Neutrophil (primary cell): ENCODE measurements at regions not wholly inside any gene's neighbourhood (a gene's known extent, or its start where the extent isn't known, plus 50 kb on each side); places are given as distances from the start of the nearest gene placed in this dataset.

Source experiments
- H3K27ac ChIP-seq: fragments of 200-600 bp; sonication (generic); 2 replicates; pipeline ENCODE4 v1.5.1; 2016; ENCODE audit warnings: mild to moderate bottlenecking, moderate library complexity
- H3K27me3 ChIP-seq: fragments of 200-600 bp; sonication (generic); 2 replicates; pipeline ENCODE4 v1.6.0; 2016; ENCODE audit warnings: mild to moderate bottlenecking
- H3K36me3 ChIP-seq: fragments of 200-600 bp; sonication (generic); 2 replicates; pipeline ENCODE4 v1.5.1; 2017
- H3K4me1 ChIP-seq, 2 experiments: fragments of 200-600 bp in 1 of 2; sonication (generic) in 1 of 2; 1 replicate in 1 of 2; 2 replicates in 1 of 2; pipeline versions ENCODE4 v1.5.1 to v1.6.1; 2013 to 2016; ENCODE audit warnings: low read depth in 1 of 2, low read length in 1 of 2, mild to moderate bottlenecking in 1 of 2, moderate library complexity in 1 of 2; ENCODE audit not compliant: control insufficient read depth in 1 of 2, insufficient read depth in 1 of 2
- H3K4me3 ChIP-seq, 2 experiments: fragments of 200-600 bp in 1 of 2; sonication (generic) in 1 of 2; 1 replicate in 1 of 2; 2 replicates in 1 of 2; pipeline ENCODE4 v1.5.1; 2013 to 2016; ENCODE audit warnings: low read depth in 1 of 2, low read length in 1 of 2, mild to moderate bottlenecking in 1 of 2, moderate library complexity in 1 of 2
- H3K9me3 ChIP-seq: fragments of 200-600 bp; sonication (generic); 2 replicates; pipeline ENCODE4 v1.5.1; 2016
- TF ChIP-seq, protein P1 (sequence below): fragments of 200-600 bp; sonication (generic); IDR thresholded peaks from 2 replicates; pipeline ENCODE4 v1.5.1; 2016; ENCODE audit warnings: antibody characterized with exemption

DNA sequence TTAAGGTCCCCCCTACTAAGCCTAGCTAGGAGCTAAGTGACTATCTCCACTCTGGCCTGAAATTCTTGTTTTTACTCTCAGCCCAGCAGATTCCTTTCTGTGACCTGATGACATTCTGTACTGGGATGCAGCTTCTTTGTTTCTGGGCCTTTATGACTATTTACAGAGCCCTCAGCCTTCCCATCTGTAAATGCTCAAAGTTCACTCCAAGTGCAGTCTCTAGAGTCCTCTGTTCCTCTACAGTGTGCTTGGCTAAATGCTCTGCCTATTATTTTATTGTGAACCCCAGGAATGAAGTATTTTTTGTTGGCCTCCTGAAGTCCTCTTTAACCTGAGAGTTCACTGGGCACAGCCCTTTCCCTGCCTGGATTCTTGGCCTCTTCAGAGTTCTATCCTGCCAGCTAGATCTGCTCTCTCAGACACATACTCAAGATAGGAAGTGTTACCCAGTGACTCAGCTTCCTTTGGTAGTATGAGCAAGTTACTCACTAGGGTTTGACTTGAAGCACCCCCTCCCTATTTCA is 278.1 kb upstream of the P2RY1 start:
- TF ChIP-seq, protein P1, sequence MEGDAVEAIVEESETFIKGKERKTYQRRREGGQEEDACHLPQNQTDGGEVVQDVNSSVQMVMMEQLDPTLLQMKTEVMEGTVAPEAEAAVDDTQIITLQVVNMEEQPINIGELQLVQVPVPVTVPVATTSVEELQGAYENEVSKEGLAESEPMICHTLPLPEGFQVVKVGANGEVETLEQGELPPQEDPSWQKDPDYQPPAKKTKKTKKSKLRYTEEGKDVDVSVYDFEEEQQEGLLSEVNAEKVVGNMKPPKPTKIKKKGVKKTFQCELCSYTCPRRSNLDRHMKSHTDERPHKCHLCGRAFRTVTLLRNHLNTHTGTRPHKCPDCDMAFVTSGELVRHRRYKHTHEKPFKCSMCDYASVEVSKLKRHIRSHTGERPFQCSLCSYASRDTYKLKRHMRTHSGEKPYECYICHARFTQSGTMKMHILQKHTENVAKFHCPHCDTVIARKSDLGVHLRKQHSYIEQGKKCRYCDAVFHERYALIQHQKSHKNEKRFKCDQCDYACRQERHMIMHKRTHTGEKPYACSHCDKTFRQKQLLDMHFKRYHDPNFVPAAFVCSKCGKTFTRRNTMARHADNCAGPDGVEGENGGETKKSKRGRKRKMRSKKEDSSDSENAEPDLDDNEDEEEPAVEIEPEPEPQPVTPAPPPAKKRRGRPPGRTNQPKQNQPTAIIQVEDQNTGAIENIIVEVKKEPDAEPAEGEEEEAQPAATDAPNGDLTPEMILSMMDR: no peak

DNA sequence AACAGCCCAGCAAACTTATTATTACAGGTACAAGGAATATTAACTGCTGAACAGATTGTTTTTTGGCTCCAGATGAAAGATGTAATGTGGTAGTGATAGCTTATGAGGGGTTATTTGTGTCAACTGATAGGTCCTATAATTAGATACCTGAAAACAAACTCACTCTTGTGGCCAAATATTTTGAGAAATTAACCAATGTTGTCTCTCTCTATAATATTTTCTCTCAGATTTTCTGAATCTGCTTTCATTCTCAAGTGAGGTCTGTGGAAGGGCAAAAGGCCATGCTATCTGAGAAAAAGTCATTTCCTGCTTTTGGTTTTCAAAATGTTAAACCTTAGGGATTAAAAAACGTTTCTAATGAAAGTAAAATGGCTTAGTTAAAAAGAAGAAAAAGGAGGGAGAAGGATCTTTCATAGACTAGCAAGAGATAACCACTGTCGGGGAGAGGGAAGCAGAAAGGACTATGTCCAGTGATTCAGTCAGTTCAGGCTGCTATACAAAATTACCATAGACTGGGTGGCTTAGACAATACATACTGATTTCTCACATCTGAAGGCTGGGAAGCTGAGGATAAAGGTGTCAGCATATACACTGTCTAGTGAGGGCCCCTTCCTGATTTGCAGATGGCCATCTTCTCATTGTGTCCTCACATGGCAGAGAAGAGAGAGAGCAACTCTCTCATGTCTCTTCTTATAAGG is 277.5 kb upstream of the P2RY1 start:
- Histone ChIP-seq H3K36me3 (no peaks in the 10 kb centered on the region), H3K27me3 (no peaks in the 10 kb centered on the region), H3K4me3 (no peak overlapping the region), H3K27ac (no peak overlapping the region), H3K9me3 (no peaks in the 10 kb centered on the region), H3K4me1 (no peaks in the 10 kb centered on the region)
- TF ChIP-seq, protein P1: no peak

More for the DNA sequence above, 278.1 kb upstream of the P2RY1 start:
- H3K27me3 ChIP-seq: no peaks in the 10 kb centered on the region
- no peaks in the 10 kb centered on the region for H3K4me1 ChIP-seq
- H3K27ac ChIP-seq: no peak overlapping the region
- no peaks in the 10 kb centered on the region for H3K9me3 ChIP-seq
- H3K4me3 ChIP-seq: no peak overlapping the region
- H3K36me3 ChIP-seq: no peaks in the 10 kb centered on the region

DNA sequence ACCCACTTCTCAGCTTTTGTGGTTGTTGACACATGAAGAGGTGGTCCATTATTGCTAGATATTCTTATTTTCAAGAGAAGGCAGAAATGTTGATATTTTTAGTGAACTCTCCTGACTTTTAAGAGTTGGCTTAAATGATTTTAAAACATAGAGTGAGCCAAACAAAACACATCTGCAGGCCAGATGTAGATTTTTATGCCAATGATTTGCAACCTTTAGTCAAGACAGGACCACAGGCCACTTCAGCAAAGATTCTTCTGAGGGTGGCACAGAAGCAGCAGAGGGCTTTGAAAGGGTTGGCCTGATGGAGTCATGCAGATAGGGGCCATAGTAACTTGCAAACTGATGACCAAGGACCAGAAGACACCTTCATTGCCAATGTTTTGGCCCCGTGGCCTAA is 276.5 kb upstream of the P2RY1 start:
- Histone ChIP-seq H3K9me3 (no peaks in the 10 kb centered on the region), H3K36me3 (no peaks in the 10 kb centered on the region), H3K4me1 (no peaks in the 10 kb centered on the region), H3K27me3 (no peaks in the 10 kb centered on the region), H3K4me3 (no peak overlapping the region), H3K27ac (no peak overlapping the region)
- TF ChIP-seq, protein P1: no peak

DNA sequence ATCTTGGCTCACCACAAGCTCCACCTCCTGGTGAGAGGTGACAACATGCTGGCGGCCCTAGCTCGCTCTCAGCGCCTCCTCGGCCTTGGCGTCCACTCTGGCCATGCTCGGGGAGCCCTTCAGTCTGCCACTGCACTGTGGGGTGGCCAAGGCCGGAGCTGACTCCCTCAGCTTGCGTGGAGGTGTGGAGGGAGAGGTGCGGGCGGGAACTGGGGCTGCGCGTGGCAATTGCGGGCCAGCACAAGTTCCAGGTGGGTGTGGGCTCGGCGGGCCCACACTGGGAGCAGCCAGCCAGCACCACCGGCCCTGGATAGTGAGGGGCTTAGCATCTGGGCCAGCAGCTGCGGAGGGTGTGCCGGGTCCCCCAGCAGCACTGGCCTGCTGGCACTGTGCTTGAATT is 275.7 kb upstream of the P2RY1 start:
- no peaks in the 10 kb centered on the region for H3K36me3 ChIP-seq
- H3K9me3 ChIP-seq: no peaks in the 10 kb centered on the region
- H3K27ac ChIP-seq: no peak overlapping the region
- H3K4me1 ChIP-seq: no peaks in the 10 kb centered on the region
- H3K4me3 ChIP-seq: no peak overlapping the region
- no peaks in the 10 kb centered on the region for H3K27me3 ChIP-seq
- TF ChIP-seq, protein P1: no peak

DNA sequence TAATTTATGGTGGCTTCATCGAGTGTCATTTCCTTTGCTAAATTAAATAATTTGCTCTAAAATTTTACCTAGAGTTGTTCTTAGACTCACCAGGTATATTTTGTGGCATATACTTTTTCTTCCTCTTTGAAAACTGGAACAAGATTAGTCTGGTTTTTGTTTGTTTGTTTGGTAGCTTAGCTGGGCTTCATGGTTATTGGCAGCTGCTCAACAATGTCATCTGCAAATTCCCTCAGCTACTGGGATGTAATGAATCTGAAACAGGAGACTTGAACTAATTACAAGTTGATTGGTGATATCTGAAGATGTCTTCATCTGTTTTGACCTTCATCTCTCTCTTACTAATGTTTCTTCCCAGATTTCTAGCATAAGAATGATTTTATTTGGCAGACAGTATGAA is 270.5 kb upstream of the P2RY1 start:
- Histone ChIP-seq H3K4me1 (no peaks in the 10 kb centered on the region), H3K9me3 (no peaks in the 10 kb centered on the region), H3K4me3 (no peak overlapping the region), H3K27ac (no peak overlapping the region), H3K27me3 (no peaks in the 10 kb centered on the region), H3K36me3 (no peaks in the 10 kb centered on the region)
- TF ChIP-seq, protein P1: no peak
